Neural progenitor cell (in vitro differentiated cells): ENCODE measurements at regions not wholly inside any gene's neighbourhood (a gene's known extent, or its start where the extent isn't known, plus 50 kb on each side); places are given as distances from the start of the nearest gene placed in this dataset.
"Not testable (repeated sequence)": the region's sequence is repeated elsewhere in the genome, so short reads cannot be mapped to it uniquely, and the experiment has no call there.

Experiments
- DNase-seq: peaks from one replicate; pipeline ENCODE4 v3.0.0-alpha.2; 2016; ENCODE audit warnings: low spot score
- H2AFZ ChIP-seq: fragments of 200-600 bp; sonication (generic); replicated peaks from 2 replicates; pipeline ENCODE4 v1.6.1; 2016; ENCODE audit warnings: antibody characterized with exemption
- H3F3A ChIP-seq: fragments of 200-600 bp; sonication (generic); 2 replicates; pipeline ENCODE4 v1.6.1; 2016; ENCODE audit warnings: antibody characterized with exemption, low read depth
- H3K27ac ChIP-seq: fragments of 200-600 bp; sonication (generic); 2 replicates; pipeline ENCODE4 v1.5.1; 2016; ENCODE audit warnings: mild to moderate bottlenecking
- H3K27me3 ChIP-seq: fragments of 200-600 bp; sonication (generic); 2 replicates; pipeline ENCODE4 v1.6.1; 2016; ENCODE audit warnings: mild to moderate bottlenecking, moderate library complexity
- H3K36me3 ChIP-seq: fragments of 200-600 bp; sonication (generic); 2 replicates; pipeline ENCODE4 v1.5.1; 2016
- H3K4me1 ChIP-seq: fragments of 200-600 bp; sonication (generic); 2 replicates; pipeline ENCODE4 v1.6.1; 2016; ENCODE audit warnings: mixed run types
- H3K4me2 ChIP-seq: fragments of 200-600 bp; sonication (generic); 2 replicates; pipeline ENCODE4 v1.6.1; 2016
- H3K4me3 ChIP-seq: fragments of 200-600 bp; sonication (generic); 2 replicates; pipeline ENCODE4 v1.5.1; 2016
- H3K79me2 ChIP-seq: fragments of 200-600 bp; sonication (generic); 2 replicates; pipeline ENCODE4 v1.6.1; 2016; ENCODE audit warnings: low read depth
- H3K9ac ChIP-seq: fragments of 200-600 bp; sonication (generic); 2 replicates; pipeline ENCODE4 v1.6.1; 2016
- H3K9me3 ChIP-seq: fragments of 200-600 bp; sonication (generic); 2 replicates; pipeline ENCODE4 v1.5.1; 2016; ENCODE audit warnings: low read depth
- H4K20me1 ChIP-seq: fragments of 200-600 bp; sonication (generic); 2 replicates; pipeline ENCODE4 v1.6.1; 2016; ENCODE audit warnings: low read depth
- H3K27ac Mint-ChIP-seq: 3 replicates; pipeline ENCODE4 v1.8.0; 2021; ENCODE audit warnings: mixed read lengths
- H3K27me3 Mint-ChIP-seq: 2 replicates; pipeline ENCODE4 v1.8.0; 2022; ENCODE audit warnings: low read depth, mild to moderate bottlenecking, inconsistent platforms, moderate library complexity, mixed read lengths; ENCODE audit not compliant: insufficient read depth
- H3K36me3 Mint-ChIP-seq: 3 replicates; pipeline ENCODE4 v1.8.0; 2021; ENCODE audit warnings: mixed read lengths
- H3K4me1 Mint-ChIP-seq: 3 replicates; pipeline ENCODE4 v1.8.0; 2021; ENCODE audit warnings: mixed read lengths
- H3K4me3 Mint-ChIP-seq: 3 replicates; pipeline ENCODE4 v1.8.0; 2021; ENCODE audit warnings: mild to moderate bottlenecking, moderate library complexity, mixed read lengths
- H3K9me3 Mint-ChIP-seq: 3 replicates; pipeline ENCODE4 v1.8.0; 2020; ENCODE audit warnings: mixed read lengths
- CTCF ChIP-seq: fragments of 200-600 bp; sonication (generic); IDR thresholded peaks from 2 replicates; pipeline ENCODE4 v1.5.1; 2017; ENCODE audit warnings: antibody characterized with exemption, mild to moderate bottlenecking
- EZH2 ChIP-seq: fragments of 200-600 bp; sonication (generic); IDR thresholded peaks from 2 replicates; pipeline ENCODE4 v1.6.1; 2017; ENCODE audit warnings: antibody characterized with exemption, mild to moderate bottlenecking, moderate library complexity
- EZH2phosphoT487 ChIP-seq: fragments of 200-600 bp; sonication (generic); IDR thresholded peaks from 2 replicates; pipeline ENCODE4 v1.6.1; 2017; ENCODE audit warnings: antibody characterized with exemption

- H3K27me3 ChIP-seq = no peaks in the 10 kb centered on the region
- H3F3A ChIP-seq = no peaks in the 10 kb centered on the region
- Mint-ChIP-seq H3K9me3 (no peaks in the 10 kb centered on the region), H3K27ac (no peak overlapping the region), H3K27me3 (peaks cover 2% of the 10 kb centered on the region), H3K36me3 (no peaks in the 10 kb centered on the region), H3K4me3 (no peak overlapping the region), H3K4me1 (peaks cover 5% of the 10 kb centered on the region)
- no peaks in the 10 kb centered on the region for H3K36me3 ChIP-seq
- no peaks in the 10 kb centered on the region for H3K79me2 ChIP-seq
- H3K4me3 ChIP-seq = no peak overlapping the region
- H3K27ac ChIP-seq = no peak overlapping the region
- no peaks in the 10 kb centered on the region for H3K9me3 ChIP-seq
- no peaks in the 10 kb centered on the region for H3K4me1 ChIP-seq
- H3K9ac ChIP-seq = no peak overlapping the region
- no peak for DNase-seq
- H3K4me2 ChIP-seq = no peak overlapping the region
- no peak overlapping the region for H2AFZ ChIP-seq
- TF ChIP-seq EZH2phosphoT487 = no peak
- H4K20me1 ChIP-seq = no peaks in the 10 kb centered on the region
Measured at GRCh38 chr20:5688431-5688972, 61.7 kb upstream of the SHLD1 start.

GRCh38 chr20:5687884-5688283, 62.3 kb upstream of the SHLD1 start:
- H3K27me3 ChIP-seq = no peaks in the 10 kb centered on the region
- Mint-ChIP-seq H3K36me3 (no peaks in the 10 kb centered on the region), H3K27me3 (peaks cover 2% of the 10 kb centered on the region), H3K9me3 (no peaks in the 10 kb centered on the region), H3K4me3 (no peak overlapping the region), H3K27ac (no peak overlapping the region), H3K4me1 (peaks cover 5% of the 10 kb centered on the region)
- H3K27ac ChIP-seq = no peak overlapping the region
- no peaks in the 10 kb centered on the region for H3K4me1 ChIP-seq
- H3K79me2 ChIP-seq = no peaks in the 10 kb centered on the region
- DNase-seq = no peak
- no peaks in the 10 kb centered on the region for H3K9me3 ChIP-seq
- no peaks in the 10 kb centered on the region for H3K36me3 ChIP-seq
- no peak overlapping the region for H3K4me3 ChIP-seq
- no peak overlapping the region for H3K9ac ChIP-seq
- no peaks in the 10 kb centered on the region for H4K20me1 ChIP-seq
- H3K4me2 ChIP-seq = no peak overlapping the region
- TF ChIP-seq EZH2 = no peak
- no peak for TF ChIP-seq CTCF
- TF ChIP-seq EZH2phosphoT487 = no peak
- no peaks in the 10 kb centered on the region for H3F3A ChIP-seq
- no peak overlapping the region for H2AFZ ChIP-seq

GRCh38 chr20:5686384-5687105, 63.7 kb upstream of the SHLD1 start:
- TF ChIP-seq EZH2phosphoT487 (no peak), EZH2 (no peak), CTCF (no peak)
- H3K27ac ChIP-seq = no peak overlapping the region
- H3K79me2 ChIP-seq = no peaks in the 10 kb centered on the region
- Mint-ChIP-seq H3K27me3 (peaks cover 2% of the 10 kb centered on the region), H3K4me1 (peaks cover 2% of the 10 kb centered on the region), H3K9me3 (no peaks in the 10 kb centered on the region), H3K27ac (peak overlapping the region; percentile 48), H3K4me3 (no peak overlapping the region), H3K36me3 (no peaks in the 10 kb centered on the region)
- H3F3A ChIP-seq = no peaks in the 10 kb centered on the region
- no peak overlapping the region for H3K4me3 ChIP-seq
- no peak overlapping the region for H3K4me2 ChIP-seq
- no peak overlapping the region for H3K9ac ChIP-seq
- H3K36me3 ChIP-seq = no peaks in the 10 kb centered on the region
- H4K20me1 ChIP-seq = no peaks in the 10 kb centered on the region
- no peaks in the 10 kb centered on the region for H3K27me3 ChIP-seq
- no peaks in the 10 kb centered on the region for H3K4me1 ChIP-seq
- no peak for DNase-seq
- H2AFZ ChIP-seq = no peak overlapping the region
- H3K9me3 ChIP-seq = no peaks in the 10 kb centered on the region

- not testable (repeated sequence) for H3K4me2 ChIP-seq, H3K27ac ChIP-seq, H3K4me3 ChIP-seq, H3K27me3 Mint-ChIP-seq, H3K79me2 ChIP-seq, H3K4me1 ChIP-seq, H2AFZ ChIP-seq, H3K4me3 Mint-ChIP-seq, H3K9ac ChIP-seq, H3K36me3 ChIP-seq, H4K20me1 ChIP-seq, H3K27ac Mint-ChIP-seq, H3K9me3 Mint-ChIP-seq, H3K9me3 ChIP-seq, DNase-seq, H3K36me3 Mint-ChIP-seq, H3F3A ChIP-seq, H3K4me1 Mint-ChIP-seq, H3K27me3 ChIP-seq
Measured at GRCh38 chr20:5682556-5682955, 67.6 kb upstream of the SHLD1 start.
